Activated CD4-positive, alpha-beta T cell treated with anti-CD3 and anti-CD28 coated beads for 24 hours (primary cell): ENCODE measurements at regions not wholly inside any gene's neighbourhood (a gene's known extent, or its start where the extent isn't known, plus 50 kb on each side); places are given as distances from the start of the nearest gene placed in this dataset.

ENCODE experiments used
- DNase-seq, 2 donors: peaks; one replicate each; pipeline ENCODE4 v3.0.0-alpha.2; 2020; ENCODE audit warnings: low read depth in 2 of 2

DNA sequence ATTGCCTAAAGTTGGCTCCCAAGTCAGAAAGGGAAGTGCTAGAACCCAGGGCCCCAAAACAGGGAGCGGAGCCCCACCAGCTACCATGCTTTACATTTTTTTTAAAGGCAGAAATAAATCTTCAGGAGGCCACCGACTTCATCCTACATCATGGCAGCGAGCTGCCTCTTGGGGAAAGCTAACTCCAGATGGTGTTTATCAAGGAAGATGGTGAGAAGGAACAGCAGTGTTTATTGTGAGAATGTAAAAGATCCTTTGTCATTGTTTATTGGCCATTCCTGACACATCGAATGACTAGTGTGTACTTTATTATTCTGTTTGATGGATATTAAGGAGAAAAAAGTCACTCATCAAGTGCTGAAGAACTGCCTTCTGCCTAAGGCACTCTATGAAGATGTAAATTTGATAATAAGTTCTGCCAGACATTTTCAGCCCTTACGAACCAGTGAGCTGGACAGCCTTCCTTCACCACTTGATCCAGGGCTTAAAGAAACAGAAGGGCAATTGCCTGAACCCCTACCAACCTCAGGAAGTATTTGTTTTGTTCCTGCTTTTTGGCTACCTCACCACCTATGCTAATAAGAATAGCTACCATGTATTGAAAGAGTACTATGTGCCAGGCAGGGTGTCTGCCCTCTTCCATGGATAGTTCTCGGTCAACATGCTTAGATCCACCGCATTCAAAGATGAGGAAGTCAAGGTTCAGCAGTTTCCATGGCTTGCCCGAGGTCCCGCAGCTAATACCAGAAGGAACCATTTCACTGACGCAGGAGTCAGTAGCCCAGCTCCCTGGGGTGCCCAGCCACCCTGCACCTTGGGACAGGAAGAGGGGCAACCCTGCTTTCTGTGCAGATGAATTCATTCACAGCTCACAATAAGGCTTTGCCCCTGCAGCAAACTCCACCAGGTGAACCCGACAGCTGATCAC, 194.7 kb upstream of the RREB1 start:
- DNase-seq: no peak

DNA sequence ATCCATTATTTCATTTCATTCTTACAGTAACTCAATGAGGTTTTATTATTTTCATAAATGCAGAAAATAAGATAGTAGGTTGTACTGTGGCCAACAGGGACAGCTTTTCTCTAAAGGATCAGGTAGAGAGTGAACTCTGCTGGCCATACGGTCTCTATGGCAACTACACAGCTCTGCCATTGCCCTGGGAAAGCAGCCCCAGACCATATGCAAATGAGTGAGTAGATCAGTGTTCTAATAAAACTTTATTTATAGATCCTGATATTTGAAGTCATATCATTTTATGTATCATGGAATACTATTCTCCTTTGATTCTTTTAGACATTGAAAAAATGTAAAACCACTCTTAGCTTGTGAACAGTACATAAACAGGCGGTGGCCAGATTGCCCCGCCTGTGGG, 192.5 kb upstream of the RREB1 start:
- DNase-seq: no peak

DNA sequence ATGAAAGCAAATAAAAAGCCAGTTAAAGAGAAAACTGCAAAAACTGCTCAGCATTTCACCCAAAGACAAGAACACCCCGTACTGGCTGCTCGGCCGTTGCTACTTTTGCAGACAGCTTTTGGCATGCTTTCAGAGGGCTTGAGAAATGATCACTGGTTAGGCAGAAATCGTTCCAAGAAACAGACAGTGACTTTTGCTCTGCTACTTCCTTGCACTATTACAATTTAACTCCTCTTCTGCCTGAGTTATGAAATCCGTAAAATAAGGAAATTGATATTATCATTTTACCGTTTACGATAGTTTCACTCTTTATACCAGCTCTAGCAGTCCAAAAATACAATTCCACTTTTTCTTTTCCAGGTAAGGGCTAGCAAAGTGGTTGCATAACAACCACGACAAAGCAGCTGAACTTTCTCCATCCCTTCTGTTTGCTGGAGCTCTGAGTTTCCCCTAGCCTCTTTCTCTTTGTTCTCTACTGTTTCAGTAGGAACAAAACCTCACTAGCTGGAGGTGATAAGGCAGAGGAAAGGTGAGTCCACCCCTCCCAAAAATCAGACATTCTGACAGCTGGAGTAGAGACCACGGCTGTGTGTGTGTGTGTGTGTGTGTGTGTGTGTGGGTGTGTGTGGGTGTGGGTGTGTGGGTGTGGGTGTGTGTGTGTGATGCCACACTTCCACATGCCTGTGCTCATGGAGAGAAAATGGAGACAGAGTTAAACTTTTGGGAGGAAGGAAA, 191.8 kb upstream of the RREB1 start:
- no peak for DNase-seq

DNA sequence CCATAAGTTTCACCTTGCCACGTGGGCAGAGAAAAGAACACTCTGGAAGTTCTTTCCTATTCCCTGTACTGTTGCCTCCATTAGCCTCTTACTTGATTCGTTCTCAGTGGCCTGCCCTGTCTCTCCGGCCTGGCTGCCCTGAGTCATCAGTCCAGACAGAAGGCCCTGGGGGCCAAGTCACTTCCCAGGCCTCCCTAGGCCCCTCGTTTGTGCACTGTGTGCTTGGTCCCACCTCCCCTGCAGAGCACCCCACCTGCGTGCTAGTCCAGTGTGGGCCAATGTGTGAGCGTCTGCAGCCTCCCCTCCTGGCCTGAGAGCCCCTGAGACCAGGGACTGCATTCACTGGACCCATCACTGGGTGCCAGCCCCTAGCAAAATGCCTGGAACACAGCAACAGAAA, 191.2 kb upstream of the RREB1 start:
- no peak for DNase-seq

DNA sequence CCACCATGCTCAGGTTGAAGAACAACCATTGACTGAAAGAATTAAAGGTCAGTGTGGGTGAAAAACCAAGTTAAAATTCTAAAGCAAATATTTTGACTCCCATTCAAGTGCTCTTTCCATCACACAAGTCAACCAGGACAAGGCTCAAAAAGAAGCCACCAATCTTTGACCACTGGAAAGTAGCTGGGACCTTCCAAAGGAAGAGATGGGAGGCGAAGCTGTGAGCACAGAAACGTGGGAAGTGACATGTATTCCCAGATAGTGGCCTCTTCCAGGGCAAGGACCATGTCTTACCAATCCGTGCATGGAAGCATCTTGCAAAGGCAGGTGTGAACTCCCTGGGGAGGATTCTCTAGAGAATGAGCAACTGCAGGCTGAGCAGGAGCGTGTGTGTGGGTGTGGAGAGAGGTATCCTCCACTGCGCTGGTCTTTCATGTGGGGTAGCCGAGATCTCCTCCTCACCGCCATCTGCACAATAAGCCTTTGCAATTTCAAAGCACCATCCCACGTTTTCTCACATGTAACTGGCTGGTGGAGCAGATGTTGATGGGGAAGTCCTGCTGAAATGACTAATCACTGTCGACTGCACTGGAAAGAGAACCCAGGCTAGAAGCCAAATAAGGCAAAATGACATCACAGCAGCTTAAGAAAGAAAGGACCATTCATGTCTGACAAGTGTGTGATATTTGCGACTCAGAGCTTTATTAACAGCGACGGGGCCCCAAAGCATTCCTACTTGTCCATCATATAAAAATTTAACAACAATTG, 189.4 kb upstream of the RREB1 start:
- peak; percentile 65 to 73 for DNase-seq

DNA sequence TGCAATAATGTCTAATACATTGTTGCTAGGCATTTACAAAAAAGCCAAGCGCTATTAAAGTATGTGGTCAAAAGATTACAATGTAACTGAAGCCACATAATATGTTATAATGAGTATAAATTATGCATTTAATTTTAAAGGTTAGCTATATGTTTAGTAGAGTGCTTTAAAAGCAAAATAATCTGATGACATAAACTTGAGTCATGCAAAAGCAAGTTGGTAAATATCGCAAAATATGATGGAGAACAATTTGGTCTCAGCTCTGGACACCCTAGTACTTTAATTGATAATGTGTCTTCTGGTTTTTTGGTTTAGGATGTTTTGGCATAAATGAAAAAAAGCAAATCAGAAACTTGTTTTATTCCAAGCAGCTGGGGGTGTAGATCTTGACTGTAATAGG, 188.6 kb upstream of the RREB1 start:
- no peak for DNase-seq

DNA sequence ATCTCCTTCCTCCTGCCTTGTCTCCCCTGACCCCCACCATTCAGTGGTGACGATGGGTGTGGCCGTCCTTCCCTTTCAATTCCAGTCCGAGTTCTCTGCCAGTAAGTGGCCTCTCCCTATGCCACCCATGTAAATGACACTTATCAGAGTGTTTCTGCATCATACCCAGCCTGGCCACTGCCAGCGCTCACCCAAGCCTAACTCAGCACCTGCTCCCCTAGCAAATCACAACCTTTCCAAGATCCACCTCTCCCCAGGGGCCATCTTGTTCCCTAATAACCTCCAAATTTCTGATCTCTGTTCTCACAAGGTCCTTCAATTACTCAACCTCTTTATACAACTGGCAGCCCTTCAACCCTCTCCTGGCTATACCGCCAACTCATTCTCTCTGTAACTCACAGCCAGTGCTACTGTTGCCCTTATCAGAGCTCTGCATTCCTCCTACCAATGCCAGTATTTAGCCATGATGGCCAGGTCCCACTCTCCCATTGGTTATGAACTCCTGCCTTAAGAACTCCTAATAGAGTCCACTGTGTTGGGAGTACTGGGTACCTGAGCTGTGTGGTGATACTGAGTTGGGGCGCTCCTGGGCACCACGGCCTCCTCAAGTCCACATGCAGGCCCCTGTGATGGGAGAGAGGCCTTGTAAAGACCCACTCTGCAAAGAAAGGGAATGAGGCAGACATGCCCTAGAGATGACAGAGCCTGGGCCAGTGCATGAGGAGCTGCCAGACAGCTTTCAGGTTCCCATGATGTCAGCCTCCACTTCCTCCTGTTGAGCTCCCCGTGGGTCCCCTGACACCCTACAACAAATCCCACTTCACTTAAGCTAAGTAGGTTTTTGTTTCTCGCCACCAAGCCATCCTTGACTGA, 187.4 kb upstream of the RREB1 start:
- no peak for DNase-seq

DNA sequence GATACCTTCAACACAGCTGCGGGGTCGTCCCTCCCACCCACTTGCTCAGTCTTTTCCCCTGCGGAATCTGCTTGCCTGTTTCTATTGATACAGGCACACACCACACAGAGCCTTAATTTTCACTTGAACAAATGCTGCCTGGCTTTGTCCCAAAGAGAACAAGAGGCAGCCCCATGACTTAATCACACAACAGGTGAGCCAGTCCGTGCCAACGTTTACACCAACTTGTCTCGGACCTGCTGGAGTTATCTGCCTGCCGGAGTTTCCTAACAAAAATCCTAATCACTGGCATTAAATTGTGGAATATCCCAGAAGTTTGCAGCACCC, 186.8 kb upstream of the RREB1 start:
- DNase-seq: no peak

DNA sequence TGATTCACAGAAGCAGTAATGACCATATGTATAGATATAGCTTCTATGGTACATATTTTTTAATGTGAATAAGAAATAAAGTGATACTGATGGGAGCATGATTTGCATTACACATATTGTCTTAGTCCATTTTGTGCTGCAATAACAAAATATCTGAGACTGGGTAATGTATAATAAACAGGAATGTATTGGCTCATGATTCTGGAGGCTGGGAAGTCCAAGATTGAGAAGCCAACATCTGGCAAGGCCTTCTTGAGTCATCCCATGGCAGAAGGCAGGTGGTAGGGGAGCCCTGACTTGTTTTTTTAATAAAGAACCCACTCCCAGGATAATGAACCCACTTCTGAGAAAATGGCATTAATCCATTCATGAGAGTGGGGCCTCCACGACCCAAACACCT, 185.6 kb upstream of the RREB1 start:
- DNase-seq: no peak

DNA sequence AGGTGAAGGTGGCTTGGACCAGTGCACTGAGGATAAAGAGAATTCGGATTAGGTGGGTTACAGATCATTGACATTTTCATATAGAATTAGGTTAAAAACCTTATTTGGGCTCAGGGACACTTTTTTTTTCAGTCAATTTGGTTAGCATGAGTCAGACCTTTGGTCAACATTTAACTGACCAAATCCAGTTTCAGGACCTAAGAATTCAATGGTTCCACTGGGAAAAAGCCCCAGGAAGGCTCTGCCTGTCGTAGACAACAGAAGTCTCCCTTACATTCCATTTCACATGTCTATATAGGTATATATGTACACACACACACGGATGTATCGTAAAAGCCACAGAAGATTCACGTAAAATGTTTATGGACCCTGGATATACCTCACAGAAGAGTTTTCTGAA, 184.2 kb upstream of the RREB1 start:
- DNase-seq: no peak

DNA sequence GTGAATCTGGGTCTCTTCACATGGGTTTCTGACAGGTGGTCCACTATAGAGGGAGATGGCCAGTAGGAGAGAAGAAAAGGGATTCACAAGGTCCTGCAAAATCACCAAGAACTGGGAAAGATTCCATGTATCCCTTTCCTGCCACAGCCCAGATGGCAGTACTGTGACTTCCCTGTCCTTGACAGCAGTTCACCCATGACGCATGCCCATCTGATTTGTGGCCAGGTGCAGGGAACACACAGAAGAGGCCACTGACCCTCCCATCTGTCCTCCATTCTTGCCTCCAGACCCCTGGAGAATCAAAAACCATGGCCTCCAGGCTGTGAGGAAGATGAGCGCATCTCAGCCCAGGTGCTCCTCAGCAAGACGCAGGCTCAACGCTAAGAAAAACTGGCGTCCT, 183.1 kb upstream of the RREB1 start:
- DNase-seq: no peak

DNA sequence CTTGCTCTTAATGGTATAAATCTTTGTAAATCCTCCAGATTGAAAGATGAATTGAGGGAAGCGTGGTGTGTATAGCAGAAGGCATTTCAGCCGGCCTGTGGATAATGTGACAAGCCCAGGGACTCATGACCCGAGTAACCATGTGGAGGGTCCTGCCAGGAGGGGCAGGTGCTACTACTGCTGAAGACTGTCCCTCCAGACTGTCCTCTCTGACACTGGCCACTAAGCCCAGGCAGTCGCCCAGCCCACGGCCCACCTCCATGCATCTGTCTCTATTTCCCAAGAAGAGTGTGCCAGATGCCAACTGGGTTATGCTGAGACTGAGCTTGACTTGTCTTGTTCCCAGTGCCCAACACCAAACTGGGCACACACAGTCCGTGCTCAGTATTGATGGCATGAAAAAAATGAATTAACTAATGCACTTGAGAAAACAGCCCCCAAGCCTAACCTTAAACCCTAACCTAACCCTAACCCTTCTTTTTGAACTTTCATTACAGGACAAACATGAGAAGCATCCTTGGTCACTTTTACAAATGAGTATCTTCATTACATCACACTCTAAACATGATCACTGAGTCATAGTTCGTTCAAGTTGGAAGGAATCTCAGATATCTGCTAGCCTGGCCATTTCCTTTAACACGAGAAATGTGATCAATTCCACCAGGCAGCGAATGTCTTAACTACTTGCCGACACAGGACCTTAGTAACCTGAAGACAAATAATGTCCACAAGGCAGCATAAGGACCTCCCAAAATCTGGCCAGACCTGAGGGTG, 182.2 kb upstream of the RREB1 start:
- DNase-seq: no peak

DNA sequence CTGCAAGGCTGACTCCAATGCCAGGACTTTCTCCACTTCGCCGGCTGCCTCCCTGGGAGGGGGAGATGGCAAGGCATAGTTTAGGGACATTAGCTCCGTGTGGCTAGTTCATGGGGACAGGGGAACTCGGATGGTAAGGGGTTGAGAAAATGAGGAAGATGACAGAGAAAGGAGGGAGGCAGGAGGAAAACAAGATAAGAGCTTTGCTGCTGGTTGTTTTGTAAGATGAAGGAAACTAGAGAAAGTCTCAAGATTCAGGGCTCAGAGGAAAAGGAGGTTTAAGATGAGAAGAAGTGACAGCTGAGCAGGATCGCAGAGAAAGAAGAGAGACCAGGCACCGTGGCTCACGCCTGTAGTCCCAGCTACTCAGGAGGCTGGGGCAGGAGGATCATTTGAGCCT, 180.9 kb upstream of the RREB1 start:
- no peak for DNase-seq

DNA sequence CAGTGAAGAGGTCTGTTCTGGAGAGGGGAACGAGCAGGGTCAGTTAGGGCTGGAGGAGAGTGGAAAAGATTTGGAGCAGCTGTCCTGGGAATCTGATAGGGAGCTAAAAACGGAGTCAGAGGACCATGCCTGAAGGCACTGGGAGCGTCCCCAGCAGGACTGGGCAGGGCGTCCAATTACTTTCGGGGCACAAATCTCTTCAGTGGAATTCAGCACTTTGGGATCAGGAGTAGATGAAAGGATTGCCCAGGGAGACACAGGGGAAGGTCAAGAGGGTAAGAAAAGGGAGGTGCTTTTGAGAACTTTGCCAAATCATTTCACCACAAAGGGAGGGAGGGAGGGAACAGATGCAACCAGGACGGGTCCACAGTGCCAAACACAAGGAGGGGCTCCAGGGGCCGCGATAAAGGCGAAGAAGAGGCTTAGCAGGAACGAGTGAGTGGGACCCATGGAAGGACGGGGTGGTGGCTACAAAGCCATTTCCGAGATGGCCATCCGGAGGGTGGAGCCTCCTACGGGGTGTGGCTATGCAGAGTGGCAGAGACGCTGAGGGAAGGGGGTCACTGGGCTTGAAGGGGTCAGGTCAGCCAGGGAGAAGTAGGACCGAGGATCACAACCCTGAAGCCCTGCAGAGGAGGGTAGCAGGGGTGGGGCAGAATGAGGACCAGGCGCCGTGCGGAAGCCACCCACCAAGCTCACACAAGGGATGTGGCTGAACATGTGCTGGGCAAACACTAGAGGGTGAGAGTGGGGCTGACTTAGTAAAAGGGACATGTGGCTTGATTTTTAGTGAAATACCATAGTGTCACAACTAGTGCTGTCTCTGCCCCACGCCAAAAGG, 180.0 kb upstream of the RREB1 start:
- DNase-seq: no peak

DNA sequence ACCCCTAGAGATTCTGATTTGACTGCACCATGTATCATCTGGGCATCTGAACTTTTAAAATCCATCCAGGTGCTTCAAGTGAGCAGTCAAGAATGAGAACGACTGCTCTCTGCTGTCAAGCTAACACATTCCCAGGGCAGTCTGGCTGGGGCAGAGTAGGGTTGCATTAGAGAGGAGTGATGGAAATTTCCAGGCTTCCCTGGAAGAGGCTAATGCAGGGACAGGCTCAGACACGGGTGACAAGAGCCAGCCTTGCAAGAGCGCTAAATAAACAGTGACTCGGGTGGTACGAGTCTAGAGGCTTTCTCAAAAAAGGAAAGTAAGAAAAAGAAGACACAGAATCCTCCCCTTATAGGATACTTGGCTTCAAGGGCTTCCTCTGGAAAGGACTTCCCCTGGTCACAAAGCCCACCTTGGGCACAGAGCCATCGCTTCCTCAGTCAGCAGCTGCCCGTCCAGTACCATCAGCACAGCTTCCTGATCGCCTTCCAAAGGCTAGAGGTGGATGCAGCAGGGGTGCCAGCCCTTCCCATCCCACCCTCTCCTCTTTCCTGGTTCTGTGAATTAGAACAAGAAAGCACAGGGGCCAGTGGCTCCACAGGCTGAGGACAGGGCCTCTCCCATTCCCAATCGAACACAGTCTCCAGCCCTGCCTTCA, 177.4 kb upstream of the RREB1 start:
- no peak for DNase-seq

DNA sequence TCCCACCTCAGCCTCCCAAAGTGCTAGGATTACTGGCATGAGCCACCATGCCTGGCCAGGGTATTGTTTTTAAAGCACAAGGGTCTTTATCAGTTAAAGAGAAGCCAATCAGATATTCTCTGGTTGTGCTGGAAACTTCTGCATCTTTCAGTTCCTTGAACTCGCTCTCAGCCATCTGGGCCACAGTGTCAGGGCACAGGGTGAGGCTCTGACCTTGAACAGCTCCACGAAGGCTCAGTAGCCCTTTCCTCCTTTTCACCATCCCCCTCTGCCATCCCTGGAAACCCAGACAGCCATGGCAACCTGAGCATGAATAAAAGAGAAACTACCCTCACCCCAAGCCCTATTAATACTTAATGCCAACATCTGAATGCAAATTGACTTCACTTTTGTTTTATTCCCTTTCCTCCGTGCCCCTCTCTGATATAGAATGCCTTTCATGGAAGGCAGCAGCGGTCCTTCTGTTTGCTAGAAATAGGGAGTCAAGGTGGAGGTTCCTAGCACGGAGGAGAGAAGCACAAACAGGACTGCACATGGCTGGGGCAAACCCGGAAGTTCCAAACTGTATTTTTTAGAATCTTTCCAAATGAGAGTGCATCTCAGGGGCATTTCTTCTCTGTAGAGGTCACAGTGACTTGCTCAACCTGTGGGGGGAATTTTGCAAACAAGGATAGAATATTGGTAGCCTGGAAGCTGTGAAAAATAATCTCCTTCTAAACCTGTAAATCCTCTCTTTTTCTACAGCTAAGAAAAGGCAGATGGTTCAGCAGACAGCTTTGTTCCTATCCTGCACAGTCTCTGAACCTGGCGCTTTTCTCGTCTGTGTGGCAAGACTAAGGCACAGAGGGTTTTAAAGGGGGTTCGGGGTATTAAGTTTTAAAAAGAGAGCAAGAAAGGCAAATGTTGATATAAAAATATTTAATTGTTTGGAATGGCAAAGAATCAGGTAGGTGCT, 176.4 kb upstream of the RREB1 start:
- no peak for DNase-seq

DNA sequence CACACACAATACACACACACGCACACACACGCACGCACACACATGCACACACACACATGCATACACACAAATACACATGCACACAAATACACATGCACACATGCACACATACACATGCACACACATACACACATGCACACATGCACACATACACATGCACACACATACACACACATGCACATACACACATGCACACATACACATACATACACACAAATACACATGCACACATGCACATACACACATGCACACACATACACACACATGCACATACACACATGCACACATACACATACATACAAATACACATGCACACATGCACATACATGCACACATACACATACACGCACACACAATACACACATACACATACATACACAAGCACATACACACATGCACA, 175.4 kb upstream of the RREB1 start:
- no peak for DNase-seq

DNA sequence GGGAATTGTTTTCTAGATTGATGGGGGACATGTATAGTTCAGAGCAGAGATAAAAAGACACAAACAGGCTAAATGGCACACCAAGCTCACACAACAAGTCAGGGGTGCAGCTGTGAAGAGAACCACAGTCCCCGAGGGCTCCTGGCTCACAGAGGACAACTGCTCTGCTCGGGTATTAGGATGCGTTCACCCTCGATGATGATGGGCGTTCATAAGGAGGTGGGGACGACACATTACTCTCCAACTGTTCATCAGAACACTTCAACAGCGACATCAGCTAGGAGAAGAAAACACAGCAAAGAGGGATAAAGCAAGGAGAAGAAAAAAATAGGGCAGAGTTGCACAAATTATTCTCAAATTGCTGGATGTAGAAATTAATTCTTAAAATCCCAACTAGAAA, 174.8 kb upstream of the RREB1 start:
- no peak for DNase-seq
